ENCODE measurements at regions not wholly inside any gene's neighbourhood (a gene's known extent, or its start where the extent isn't known, plus 50 kb on each side); places are given as distances from the start of the nearest gene placed in this dataset.

DNA sequence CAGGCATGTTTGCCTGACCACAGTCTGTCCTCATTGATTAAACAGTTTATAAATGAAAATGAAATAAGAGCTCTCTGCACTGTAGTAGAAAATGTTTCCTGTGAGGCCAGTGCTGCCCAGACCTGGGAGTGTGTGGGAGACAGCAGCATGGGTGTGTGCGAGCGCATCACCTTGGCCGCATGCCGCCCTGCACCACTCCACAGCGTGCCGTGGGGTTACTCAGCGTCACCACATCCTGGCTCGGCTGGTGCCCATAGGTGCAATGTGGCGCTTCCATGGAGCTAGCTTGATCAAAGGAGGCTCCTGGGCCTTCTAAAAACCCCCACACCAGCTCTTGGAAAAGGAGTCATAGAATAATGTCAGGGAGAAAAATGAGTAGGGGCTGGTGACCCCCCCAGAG is 76.0 kb upstream of the EPC2 start:
- TF ChIP-seq, protein P1, sequence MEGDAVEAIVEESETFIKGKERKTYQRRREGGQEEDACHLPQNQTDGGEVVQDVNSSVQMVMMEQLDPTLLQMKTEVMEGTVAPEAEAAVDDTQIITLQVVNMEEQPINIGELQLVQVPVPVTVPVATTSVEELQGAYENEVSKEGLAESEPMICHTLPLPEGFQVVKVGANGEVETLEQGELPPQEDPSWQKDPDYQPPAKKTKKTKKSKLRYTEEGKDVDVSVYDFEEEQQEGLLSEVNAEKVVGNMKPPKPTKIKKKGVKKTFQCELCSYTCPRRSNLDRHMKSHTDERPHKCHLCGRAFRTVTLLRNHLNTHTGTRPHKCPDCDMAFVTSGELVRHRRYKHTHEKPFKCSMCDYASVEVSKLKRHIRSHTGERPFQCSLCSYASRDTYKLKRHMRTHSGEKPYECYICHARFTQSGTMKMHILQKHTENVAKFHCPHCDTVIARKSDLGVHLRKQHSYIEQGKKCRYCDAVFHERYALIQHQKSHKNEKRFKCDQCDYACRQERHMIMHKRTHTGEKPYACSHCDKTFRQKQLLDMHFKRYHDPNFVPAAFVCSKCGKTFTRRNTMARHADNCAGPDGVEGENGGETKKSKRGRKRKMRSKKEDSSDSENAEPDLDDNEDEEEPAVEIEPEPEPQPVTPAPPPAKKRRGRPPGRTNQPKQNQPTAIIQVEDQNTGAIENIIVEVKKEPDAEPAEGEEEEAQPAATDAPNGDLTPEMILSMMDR (IDR thresholded peaks at IDR 0.05; ENCODE audit: low read length) = no peak
- TF ChIP-seq EZH2phosphoT487 (IDR thresholded peaks at IDR 0.05; ENCODE audit: low read length) (no peak), EZH2 (optimal IDR thresholded peaks at IDR 0.05; ENCODE audit: low read depth, low read length) (no peak)

All from MM.1S (cell line).